HG02852 (cell line): ENCODE measurements at regions not wholly inside any gene's neighbourhood (a gene's known extent, or its start where the extent isn't known, plus 50 kb on each side); places are given as distances from the start of the nearest gene placed in this dataset.
"Not testable (repeated sequence)": the region's sequence is repeated elsewhere in the genome, so short reads cannot be mapped to it uniquely, and the experiment has no call there.

Source experiments
- ATAC-seq: cut with Tn5 transposase; IDR thresholded peaks from one replicate; pipeline ENCODE4 v1.9.1; 2021; ENCODE audit warnings: mild to moderate bottlenecking, moderate library complexity; ENCODE audit not compliant: unreplicated experiment

- not testable (repeated sequence) for ATAC-seq
These were observed 278.6 kb upstream of the MAP2 start for GRCh38 chr2:209145220-209145691.

GRCh38 chr2:209145941-209146681 is 277.7 kb upstream of the MAP2 start:
- ATAC-seq = no peak

- no peak for ATAC-seq
These were observed 277.0 kb upstream of the MAP2 start for GRCh38 chr2:209146682-209147320.

GRCh38 chr2:209147981-209148380 is 275.9 kb upstream of the MAP2 start:
- ATAC-seq = no peak

- no peak for ATAC-seq
These were observed 262.9 kb upstream of the MAP2 start for GRCh38 chr2:209160800-209161588.

- no peak for ATAC-seq
These were observed 261.7 kb upstream of the MAP2 start for GRCh38 chr2:209162129-209162528.

GRCh38 chr2:209181984-209182383 is 241.9 kb upstream of the MAP2 start:
- ATAC-seq = no peak

- ATAC-seq = not testable (repeated sequence)
These were observed 237.0 kb upstream of the MAP2 start for GRCh38 chr2:209186886-209187285.

- ATAC-seq = no peak
These were observed 234.0 kb upstream of the MAP2 start for GRCh38 chr2:209189893-209190292.

- ATAC-seq = no peak
These were observed 232.7 kb upstream of the MAP2 start for GRCh38 chr2:209191139-209191538.

GRCh38 chr2:209194717-209195116 is 229.1 kb upstream of the MAP2 start:
- ATAC-seq = no peak

GRCh38 chr2:209208211-209208610 is 215.6 kb upstream of the MAP2 start:
- peak; percentile 47 for ATAC-seq

GRCh38 chr2:209209943-209210342 is 213.9 kb upstream of the MAP2 start:
- no peak for ATAC-seq

GRCh38 chr2:209230560-209230959 is 193.3 kb upstream of the MAP2 start:
- ATAC-seq = no peak

GRCh38 chr2:209236377-209236776 is 187.5 kb upstream of the MAP2 start:
- ATAC-seq = no peak

GRCh38 chr2:209238765-209239584 is 184.9 kb upstream of the MAP2 start:
- no peak for ATAC-seq

GRCh38 chr2:209239585-209239938 is 184.3 kb upstream of the MAP2 start:
- no peak for ATAC-seq

GRCh38 chr2:209240204-209240603 is 183.6 kb upstream of the MAP2 start:
- ATAC-seq = no peak

- no peak for ATAC-seq
These were observed 170.3 kb upstream of the MAP2 start for GRCh38 chr2:209253544-209253943.

GRCh38 chr2:209259767-209260166 is 164.1 kb upstream of the MAP2 start:
- ATAC-seq = no peak

- ATAC-seq = no peak
These were observed 163.6 kb upstream of the MAP2 start for GRCh38 chr2:209260281-209260680.
